Right cardiac atrium (tissue), 5 donors: ENCODE measurements at regions not wholly inside any gene's neighbourhood (a gene's known extent, or its start where the extent isn't known, plus 50 kb on each side); places are given as distances from the start of the nearest gene placed in this dataset.
"Not testable (repeated sequence)": the region's sequence is repeated elsewhere in the genome, so short reads cannot be mapped to it uniquely, and the experiment has no call there.

Experiments used
- ATAC-seq, 2 donors: fragments of 200-7000 bp; cut with Tn5 transposase; one replicate each; pipeline versions ENCODE4 v1.8.0 to v1.9.1; 2020; ENCODE audit warnings: moderate library complexity in 2 of 2, mild to moderate bottlenecking in 1 of 2
- DNase-seq, 3 donors: peaks; one replicate each; pipeline ENCODE4 v3.0.0-alpha.2; 2020
- H3K27ac ChIP-seq: one replicate; pipeline ENCODE4 v1.5.1; 2013; ENCODE audit warnings: mild to moderate bottlenecking, low read length, control low read depth, moderate library complexity
- H3K27me3 ChIP-seq: one replicate; pipeline ENCODE4 v1.6.1; 2013; ENCODE audit not compliant: control insufficient read depth, insufficient read depth
- H3K4me1 ChIP-seq: one replicate; pipeline ENCODE4 v1.6.1; 2013; ENCODE audit warnings: low read length; ENCODE audit not compliant: control insufficient read depth, insufficient read depth
- H3K4me3 ChIP-seq: one replicate; pipeline ENCODE4 v1.5.1; 2013; ENCODE audit warnings: low read length, control low read depth
- H3K9me3 ChIP-seq: one replicate; pipeline ENCODE4 v1.6.1; 2013; ENCODE audit warnings: low read length; ENCODE audit not compliant: control insufficient read depth
- WGBS: extraction: QIAGEN DNeasy Blood & Tissue Kit; methylation state at CpG from one replicate; pipeline ENCODE4 v1.1.7; 2013; 5-methylcytosine and 5-hydroxymethylcytosine counted together
- intact Hi-C, 4 donors: fragments of 100-400 bp; cut with DNase I; formaldehyde crosslinking; loops; one replicate each; pipeline versions ENCODE4 v1.11.0 to v1.14.0; 2022 to 2023
- donor health status: healthy with polysubstance abuse.
- donor health status: DM: no; HTN: yes; CAD: no.
- donor health status: DM: no; HTN: no; CAD: no.
- donor health status: DM: no; HTN: yes; CAD: no; lungs with severe emphysema.
- donor health status: DM: yes; HTN: yes; CAD: no.

- DNase-seq (no peak), ATAC-seq (peak; percentile 14 to 63)
- Histone ChIP-seq H3K27ac (peak overlapping the region; percentile 86), H3K9me3 (no peaks in the 10 kb centered on the region), H3K27me3 (no peaks in the 10 kb centered on the region), H3K4me1 (peaks cover 8% of the 10 kb centered on the region), H3K4me3 (no peak overlapping the region)
- WGBS = 88% methylated on average over 9 of the region's 9 CpGs
- intact Hi-C loops = no loop called here
Observed at GRCh38 chr5:172534229-172535107, 80.1 kb upstream of the SH3PXD2B start.

- no peaks in the 10 kb centered on the region for H3K27me3 ChIP-seq
- intact Hi-C loops = no loop called here
- no peaks in the 10 kb centered on the region for H3K9me3 ChIP-seq
- H3K4me3 ChIP-seq = no peak overlapping the region
- peak; percentile 74 to 82 for ATAC-seq
- 30% methylated on average over 12 of the region's 12 CpGs for WGBS
- peak overlapping the region; percentile 86 for H3K27ac ChIP-seq
- H3K4me1 ChIP-seq = peaks cover 8% of the 10 kb centered on the region
- DNase-seq = peak in 1 of 3 donors; percentile 62
Observed at GRCh38 chr5:172533399-172534228, 79.3 kb upstream of the SH3PXD2B start.

GRCh38 chr5:172533058-172533398, 78.7 kb upstream of the SH3PXD2B start:
- H3K4me3 ChIP-seq = no peak overlapping the region
- H3K4me1 ChIP-seq = peaks cover 8% of the 10 kb centered on the region
- DNase-seq = no peak

GRCh38 chr5:172532439-172532838, 78.1 kb upstream of the SH3PXD2B start:
- ATAC-seq, H3K27me3 ChIP-seq, H3K4me3 ChIP-seq, H3K4me1 ChIP-seq, intact Hi-C loops, H3K27ac ChIP-seq, H3K9me3 ChIP-seq, DNase-seq: not testable (repeated sequence)
- WGBS = 89% methylated on average over 8 of the region's 8 CpGs

More at GRCh38 chr5:172533058-172533398, 78.7 kb upstream of the SH3PXD2B start:
- intact Hi-C loops = no loop called here
- H3K27me3 ChIP-seq = no peaks in the 10 kb centered on the region
- ATAC-seq = no peak
- no peaks in the 10 kb centered on the region for H3K9me3 ChIP-seq
- H3K27ac ChIP-seq = peak overlapping the region; percentile 19
- 90% methylated on average over 10 of the region's 10 CpGs for WGBS

GRCh38 chr5:172531704-172532026, 77.3 kb upstream of the SH3PXD2B start:
- Histone ChIP-seq H3K4me3 (no peak overlapping the region), H3K4me1 (peaks cover 8% of the 10 kb centered on the region), H3K9me3 (no peaks in the 10 kb centered on the region), H3K27me3 (no peaks in the 10 kb centered on the region), H3K27ac (no peak overlapping the region)
- WGBS = 91% methylated on average over 2 of the region's 2 CpGs
- DNase-seq = no peak
- no peak for ATAC-seq
- intact Hi-C loops = no loop called here

GRCh38 chr5:172530878-172531703, 76.8 kb upstream of the SH3PXD2B start:
- Histone ChIP-seq H3K27me3 (no peaks in the 10 kb centered on the region), H3K27ac (peak overlapping the region; percentile 2), H3K9me3 (no peaks in the 10 kb centered on the region), H3K4me3 (no peak overlapping the region), H3K4me1 (peaks cover 8% of the 10 kb centered on the region)
- ATAC-seq (no peak), DNase-seq (no peak)
- 66% methylated on average over 13 of the region's 13 CpGs for WGBS
- intact Hi-C loops = no loop called here

GRCh38 chr5:172530406-172530805, 76.1 kb upstream of the SH3PXD2B start:
- Histone ChIP-seq H3K4me1 (peaks cover 8% of the 10 kb centered on the region), H3K4me3 (no peak overlapping the region), H3K27me3 (no peaks in the 10 kb centered on the region), H3K9me3 (no peaks in the 10 kb centered on the region), H3K27ac (no peak overlapping the region)
- DNase-seq (no peak), ATAC-seq (no peak)
- WGBS = 95% methylated on average over 8 of the region's 8 CpGs
- intact Hi-C loops = no loop called here

- DNase-seq = no peak
- intact Hi-C loops = no loop called here
- WGBS = 82% methylated on average over 3 of the region's 3 CpGs
- Histone ChIP-seq H3K27ac (no peak overlapping the region), H3K4me1 (peaks cover 8% of the 10 kb centered on the region), H3K9me3 (no peaks in the 10 kb centered on the region), H3K4me3 (no peak overlapping the region), H3K27me3 (no peaks in the 10 kb centered on the region)
- ATAC-seq = no peak
Observed at GRCh38 chr5:172529896-172530295, 75.6 kb upstream of the SH3PXD2B start.

- Histone ChIP-seq H3K4me3 (no peak overlapping the region), H3K9me3 (no peaks in the 10 kb centered on the region), H3K27ac (no peak overlapping the region), H3K4me1 (peaks cover under 1% of the 10 kb centered on the region), H3K27me3 (no peaks in the 10 kb centered on the region)
- ATAC-seq (no peak), DNase-seq (no peak)
- WGBS = 54% methylated on average over 3 of the region's 3 CpGs
- intact Hi-C loops = no loop called here
Observed at GRCh38 chr5:172528440-172528839, 74.1 kb upstream of the SH3PXD2B start.

- no peaks in the 10 kb centered on the region for H3K4me1 ChIP-seq
- intact Hi-C loops = no loop called here
- H3K4me3 ChIP-seq = no peak overlapping the region
- no peaks in the 10 kb centered on the region for H3K9me3 ChIP-seq
- ATAC-seq = peak in 1 of 2 donors; percentile 36
- no peak for DNase-seq
- peak overlapping the region; percentile 49 for H3K27ac ChIP-seq
- WGBS = 60% methylated on average over 4 of the region's 4 CpGs
- no peaks in the 10 kb centered on the region for H3K27me3 ChIP-seq
Observed at GRCh38 chr5:172527559-172527958, 73.2 kb upstream of the SH3PXD2B start.

- Histone ChIP-seq H3K27me3 (no peaks in the 10 kb centered on the region), H3K4me1 (no peaks in the 10 kb centered on the region), H3K4me3 (no peak overlapping the region), H3K27ac (no peak overlapping the region), H3K9me3 (no peaks in the 10 kb centered on the region)
- intact Hi-C loops = no loop called here
- ATAC-seq = no peak
- DNase-seq = no peak
- 76% methylated on average over 5 of the region's 5 CpGs for WGBS
Observed at GRCh38 chr5:172525996-172526360, 71.7 kb upstream of the SH3PXD2B start.
